H1 (cell line): ENCODE measurements at regions not wholly inside any gene's neighbourhood (a gene's known extent, or its start where the extent isn't known, plus 50 kb on each side); places are given as distances from the start of the nearest gene placed in this dataset.

Experiments used
- CTCF ChIA-PET: fragments of 300-600 bp; sonication (Branson Sonifier 250); formaldehyde crosslinking; loops from one replicate; lab custom pipeline; 2021; ENCODE audit not compliant: partially characterized antibody; lab: Charles Lee
- POLR2A ChIA-PET: fragments of 300-600 bp; sonication (Branson Sonifier 250); formaldehyde crosslinking; loops from one replicate; lab custom pipeline; 2021; ENCODE audit warnings: inconsistent platforms; ENCODE audit not compliant: partially characterized antibody; lab: Charles Lee
- DNase-seq, 2 experiments: peaks; one replicate each; pipeline versions ENCODE4 v3.0.0 to v3.0.0-alpha.2; 2010 to 2022; ENCODE audit warnings: low spot score in 2 of 2, low read depth in 1 of 2, mixed read lengths in 1 of 2
- FAIRE-seq: peaks from 2 replicates; lab custom pipeline; 2011; peaks lifted over from hg19 to GRCh38; lab: Jason Lieb, UNC
- H2AFZ ChIP-seq: 2 replicates; pipeline ENCODE4 v1.8.1; 2012; ENCODE audit warnings: low read length, inconsistent platforms
- H2AK5ac ChIP-seq: 2 replicates; pipeline ENCODE4 v1.6.1; 2013; ENCODE audit warnings: low read depth, low read length
- H2BK120ac ChIP-seq: replicated peaks from 2 replicates; pipeline ENCODE3; 2013; ENCODE audit warnings: low read depth, low read length, inconsistent platforms
- H2BK12ac ChIP-seq: 2 replicates; pipeline ENCODE4 v1.6.1; 2013; ENCODE audit warnings: low read depth, low read length
- H2BK15ac ChIP-seq: 2 replicates; pipeline ENCODE4 v1.6.1; 2013; ENCODE audit warnings: low read length
- H2BK20ac ChIP-seq: 2 replicates; pipeline ENCODE4 v1.6.1; 2013; ENCODE audit warnings: low read length
- H2BK5ac ChIP-seq: 2 replicates; pipeline ENCODE4 v1.6.1; 2013; ENCODE audit warnings: low read depth, low read length
- H3K14ac ChIP-seq: 2 replicates; pipeline ENCODE4 v1.6.1; 2013; ENCODE audit warnings: inconsistent platforms; ENCODE audit not compliant: insufficient read length
- H3K18ac ChIP-seq: 2 replicates; pipeline ENCODE4 v1.6.1; 2013; ENCODE audit warnings: low read length; ENCODE audit errors: extremely low read depth
- H3K23ac ChIP-seq: 2 replicates; pipeline ENCODE4 v1.6.1; 2013; ENCODE audit warnings: inconsistent platforms; ENCODE audit not compliant: insufficient read length
- H3K23me2 ChIP-seq: 2 replicates; pipeline ENCODE4 v1.6.1; 2013; ENCODE audit warnings: low read depth, low read length
- H3K27ac ChIP-seq: 2 replicates; pipeline ENCODE4 v1.6.1; 2011; ENCODE audit warnings: low read depth, low read length, inconsistent platforms
- H3K27me3 ChIP-seq, 4 experiments: replicated peaks in 1 of 4; 1 replicate in 1 of 4; 2 replicates in 3 of 4; pipeline versions ENCODE4 v1.6.1 to v1.8.1; 2011 to 2013; ENCODE audit warnings: low read length in 3 of 4, mild to moderate bottlenecking in 3 of 4, inconsistent platforms in 2 of 4, mixed read lengths in 2 of 4, moderate library complexity in 1 of 4; ENCODE audit not compliant: control insufficient read depth in 3 of 4, insufficient read depth in 3 of 4; ENCODE audit errors: extremely low read depth in 1 of 4
- H3K36me3 ChIP-seq, 4 experiments: 2 replicates each; pipeline versions ENCODE4 v1.6.1 to v1.8.1; 2011 to 2013; ENCODE audit warnings: mild to moderate bottlenecking in 4 of 4, low read length in 3 of 4, moderate library complexity in 2 of 4, control low read depth in 1 of 4, inconsistent platforms in 1 of 4; ENCODE audit not compliant: insufficient read depth in 4 of 4, control insufficient read depth in 2 of 4
- H3K4ac ChIP-seq: replicated peaks from 2 replicates; pipeline ENCODE3; 2013; ENCODE audit warnings: low read length, low read depth, mixed read lengths, inconsistent platforms; ENCODE audit not compliant: insufficient read length
- H3K4me1 ChIP-seq, 4 experiments: replicated peaks in 1 of 4; 1 replicate in 1 of 4; 2 replicates in 3 of 4; pipeline versions ENCODE4 v1.6.1 to v1.8.1; 2011 to 2013; ENCODE audit warnings: low read length in 3 of 4, inconsistent platforms in 2 of 4, mixed read lengths in 1 of 4; ENCODE audit not compliant: insufficient read depth in 4 of 4, control insufficient read depth in 3 of 4
- H3K4me2 ChIP-seq, 2 experiments: 2 replicates each; pipeline versions ENCODE4 v1.6.1 to v1.8.1; 2011 to 2013; ENCODE audit warnings: low read depth in 2 of 2, low read length in 2 of 2, control low read depth in 1 of 2, inconsistent platforms in 1 of 2, mild to moderate bottlenecking in 1 of 2; ENCODE audit not compliant: insufficient read depth in 1 of 2
- H3K4me3 ChIP-seq, 4 experiments: fragments of 200-600, 300-600 bp in 1 of 4; sonication (generic), shearing (Covaris generic), sonication (Bioruptor Twin) in 1 of 4; 2 replicates each; pipeline versions ENCODE4 v1.5.1 to v1.8.1; 2011 to 2016; ENCODE audit warnings: low read length in 4 of 4, low read depth in 3 of 4, control low read depth in 2 of 4, inconsistent platforms in 2 of 4, mild to moderate bottlenecking in 2 of 4, mixed read lengths in 1 of 4, moderate library complexity in 1 of 4; ENCODE audit not compliant: insufficient read depth in 2 of 4; ENCODE audit errors: extremely low read depth in 1 of 4
- H3K56ac ChIP-seq: replicated peaks from 2 replicates; pipeline ENCODE3; 2013; ENCODE audit warnings: low read depth, mild to moderate bottlenecking, mixed read lengths, low read length, inconsistent platforms; ENCODE audit not compliant: insufficient read length
- H3K79me1 ChIP-seq: 2 replicates; pipeline ENCODE4 v1.6.1; 2013; ENCODE audit warnings: low read depth, low read length, control low read depth
- H3K79me2 ChIP-seq, 2 experiments: 2 replicates each; pipeline versions ENCODE4 v1.6.1 to v1.8.1; 2012 to 2013; ENCODE audit warnings: low read length in 2 of 2, mild to moderate bottlenecking in 2 of 2, inconsistent platforms in 1 of 2; ENCODE audit not compliant: insufficient read depth in 2 of 2, control insufficient read depth in 1 of 2
- H3K9ac ChIP-seq, 4 experiments: replicated peaks in 1 of 4; 1 replicate in 1 of 4; 2 replicates in 3 of 4; pipeline versions ENCODE4 v1.6.1 to v1.8.1; 2011 to 2013; ENCODE audit warnings: low read depth in 3 of 4, low read length in 3 of 4, control low read depth in 2 of 4, mild to moderate bottlenecking in 2 of 4, moderate library complexity in 2 of 4, inconsistent platforms in 1 of 4; ENCODE audit errors: extremely low read depth in 1 of 4
- H3K9me3 ChIP-seq, 2 experiments: 2 replicates each; pipeline versions ENCODE4 v1.6.1 to v1.8.1; 2012 to 2013; ENCODE audit warnings: mild to moderate bottlenecking in 2 of 2, moderate library complexity in 2 of 2, control low read depth in 1 of 2, inconsistent platforms in 1 of 2, low read depth in 1 of 2, low read length in 1 of 2, mixed read lengths in 1 of 2; ENCODE audit not compliant: insufficient read depth in 2 of 2
- H4K20me1 ChIP-seq, 2 experiments: replicated peaks in 1 of 2; 2 replicates each; pipeline versions ENCODE3 to v1.8.1; 2011 to 2013; ENCODE audit warnings: inconsistent platforms in 2 of 2, low read length in 2 of 2, mild to moderate bottlenecking in 1 of 2; ENCODE audit not compliant: insufficient read depth in 2 of 2, control insufficient read depth in 1 of 2
- H4K5ac ChIP-seq: 2 replicates; pipeline ENCODE4 v1.6.1; 2013; ENCODE audit warnings: low read length, low read depth, mixed read lengths, inconsistent platforms; ENCODE audit not compliant: insufficient read length
- H4K8ac ChIP-seq: 2 replicates; pipeline ENCODE4 v1.8.0; 2013; ENCODE audit warnings: mild to moderate bottlenecking, moderate library complexity, low read length, inconsistent platforms; ENCODE audit not compliant: insufficient read depth; ENCODE audit errors: extremely low read depth
- H4K91ac ChIP-seq: replicated peaks from 2 replicates; pipeline ENCODE3; 2013; ENCODE audit warnings: low read length, mixed read lengths, inconsistent platforms; ENCODE audit not compliant: insufficient read length
- CBX5 ChIP-seq: fragments of 300-800, 300-1000 bp; sonication (generic); IDR thresholded peaks from 2 replicates; pipeline ENCODE4 v1.7.1; 2016; ENCODE audit warnings: antibody characterized with exemption, low read length, low read depth
- EP300 ChIP-seq, 2 experiments: IDR thresholded peaks; 1 replicate in 1 of 2; 2 replicates in 1 of 2; pipeline ENCODE4 v1.6.1; 2011 to 2012; ENCODE audit warnings: low read depth in 2 of 2, low read length in 2 of 2, mild to moderate bottlenecking in 2 of 2, borderline replicate concordance in 1 of 2, inconsistent platforms in 1 of 2, moderate library complexity in 1 of 2
- HDAC6 ChIP-seq: IDR thresholded peaks from one replicate; pipeline ENCODE4 v1.7.1; 2012; ENCODE audit warnings: low read depth, mild to moderate bottlenecking, inconsistent platforms, low read length, moderate library complexity
- JUN ChIP-seq: IDR thresholded peaks from 2 replicates; pipeline ENCODE4 v1.6.1; 2011; ENCODE audit warnings: low read depth, mild to moderate bottlenecking, improper control_type of control experiment, low read length
- NANOG ChIP-seq: IDR thresholded peaks from 2 replicates; pipeline ENCODE4 v1.6.1; 2011; ENCODE audit warnings: low read length, low read depth, mild to moderate bottlenecking, inconsistent platforms; ENCODE audit not compliant: insufficient read depth, poor library complexity, severe bottlenecking
- POLR2A ChIP-seq, 2 experiments: IDR thresholded peaks; 1 replicate in 1 of 2; 2 replicates in 1 of 2; pipeline ENCODE4 v1.6.1; 2011; ENCODE audit warnings: low read depth in 2 of 2, low read length in 2 of 2, mild to moderate bottlenecking in 2 of 2; ENCODE audit errors: control extremely low read depth in 1 of 2
- RFX5 ChIP-seq: IDR thresholded peaks from 2 replicates; pipeline ENCODE4 v1.6.1; 2011; ENCODE audit warnings: low read depth, low read length, improper control_type of control experiment, borderline replicate concordance
- SRF ChIP-seq: IDR thresholded peaks from 2 replicates; pipeline ENCODE4 v1.6.1; 2011; ENCODE audit warnings: mild to moderate bottlenecking, low read depth, low read length, moderate library complexity
- TAF1 ChIP-seq: IDR thresholded peaks from 2 replicates; pipeline ENCODE4 v1.6.1; 2011; ENCODE audit warnings: mild to moderate bottlenecking, low read depth, low read length
- whole genome bisulfite sequencing, 2 experiments: shearing (Covaris generic) in 1 of 2; methylation state at CpG; one replicate each; pipeline versions ENCODE4 v1.1.6 to v1.1.7; 2013 to 2015; ENCODE audit warnings: low lambda C conversion rate in 2 of 2, mixed read lengths in 2 of 2, inconsistent platforms in 1 of 2, low coverage in 1 of 2, missing lambda C conversion rate in 1 of 2; ENCODE audit not compliant: insufficient replicate concordance in 2 of 2, insufficient coverage in 1 of 2, insufficient read length in 1 of 2; ENCODE audit errors: extremely low coverage in 1 of 2, missing lambda C conversion rate in 1 of 2; 5-methylcytosine and 5-hydroxymethylcytosine counted together
- TF ChIP-seq, protein P1 (sequence below): IDR thresholded peaks from 2 replicates; pipeline ENCODE4 v1.6.1; 2012; ENCODE audit warnings: inconsistent platforms

- 83% methylated on average over 4 of the region's 4 CpGs; no CpG with 5 or more reads in 1 of the 2 experiments for WGBS, 2 experiments
- no peak overlapping the region for H3K4me3 ChIP-seq
- no peak overlapping the region for H4K8ac ChIP-seq
- no peak overlapping the region for H3K4ac ChIP-seq
- no peak overlapping the region for H2BK20ac ChIP-seq
- H2BK120ac ChIP-seq: no peak overlapping the region
- no peak overlapping the region for H2BK15ac ChIP-seq
- H3K4me2 ChIP-seq: no peak overlapping the region
- H3K79me2 ChIP-seq: no peaks in the 10 kb centered on the region
- H3K56ac ChIP-seq: no peak overlapping the region
- CTCF ChIA-PET: no interaction called here
- no peak overlapping the region for H2BK12ac ChIP-seq
- no peak overlapping the region for H3K18ac ChIP-seq
- TF ChIP-seq CBX5: no peak
- TF ChIP-seq, protein P1, sequence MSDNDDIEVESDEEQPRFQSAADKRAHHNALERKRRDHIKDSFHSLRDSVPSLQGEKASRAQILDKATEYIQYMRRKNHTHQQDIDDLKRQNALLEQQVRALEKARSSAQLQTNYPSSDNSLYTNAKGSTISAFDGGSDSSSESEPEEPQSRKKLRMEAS: no peak
- no peak for TF ChIP-seq EP300 (IDR thresholded peaks at IDR 0.05; ENCODE audit: borderline replicate concordance in 1 of 2, low read depth in 2 of 2, low read length in 2 of 2)
- no peak for TF ChIP-seq RFX5
- TF ChIP-seq NANOG: no peak
- TF ChIP-seq JUN: no peak
- TF ChIP-seq TAF1: no peak
- TF ChIP-seq SRF: no peak
- TF ChIP-seq HDAC6: no peak
- no peak for TF ChIP-seq POLR2A (IDR thresholded peaks at IDR 0.05; ENCODE audit: control extremely low read depth in 1 of 2, low read depth in 2 of 2, low read length in 2 of 2)
- POLR2A ChIA-PET: no interaction called here
- H3K23me2 ChIP-seq: no peaks in the 10 kb centered on the region
- H3K27me3 ChIP-seq: peaks cover 2 to 19% (median 15%) of the 10 kb centered on the region in 4 experiments
- DNase-seq (no peak), FAIRE-seq (no peak)
- no peak overlapping the region for H2BK5ac ChIP-seq
- no peak overlapping the region for H3K9ac ChIP-seq
- no peaks in the 10 kb centered on the region for H3K79me1 ChIP-seq
- peaks cover 0 to 8% (median 3%) of the 10 kb centered on the region in 4 experiments; a peak in 4 of 7 replicates for H3K4me1 ChIP-seq
- no peak overlapping the region for H2AFZ ChIP-seq
- no peak overlapping the region for H3K14ac ChIP-seq
- no peaks in the 10 kb centered on the region for H3K36me3 ChIP-seq
- H4K91ac ChIP-seq: no peak overlapping the region
- no peaks in the 10 kb centered on the region for H4K20me1 ChIP-seq
- H3K23ac ChIP-seq: no peak overlapping the region
- H3K27ac ChIP-seq: no peak overlapping the region
- no peak overlapping the region for H2AK5ac ChIP-seq
- no peak overlapping the region for H4K5ac ChIP-seq
- no peaks in the 10 kb centered on the region for H3K9me3 ChIP-seq
Observed at GRCh38 chr14:81686512-81686911, 152.9 kb upstream of the SEL1L start.
